ENCODE measurements at regions not wholly inside any gene's neighbourhood (a gene's known extent, or its start where the extent isn't known, plus 50 kb on each side); places are given as distances from the start of the nearest gene placed in this dataset.

GRCh38 chr1:164261691-164262240 lies 297.2 kb upstream of the PBX1 start:
- TF ChIP-seq CTCF (IDR thresholded peaks at IDR 0.05) (no peak), ZFX (IDR thresholded peaks at IDR 0.05; ENCODE audit: borderline replicate concordance) (no peak)

Data from 22Rv1 (cell line).